Osteoblast (primary cell): ENCODE measurements at regions not wholly inside any gene's neighbourhood (a gene's known extent, or its start where the extent isn't known, plus 50 kb on each side); places are given as distances from the start of the nearest gene placed in this dataset.

Experiments used
- DNase-seq: peaks from one replicate; pipeline ENCODE4 v3.0.0; 2011; ENCODE audit warnings: low spot score, mixed read lengths; ENCODE audit not compliant: insufficient read length; ENCODE audit errors: missing footprints
- H2AFZ ChIP-seq: 2 replicates; pipeline ENCODE4 v1.6.0; 2011; ENCODE audit warnings: mild to moderate bottlenecking, low read length
- H3K27ac ChIP-seq: 2 replicates; pipeline ENCODE4 v1.5.1; 2011; ENCODE audit warnings: mild to moderate bottlenecking, low read depth, low read length, moderate library complexity
- H3K27me3 ChIP-seq: 2 replicates; pipeline ENCODE4 v1.6.0; 2012; ENCODE audit warnings: mild to moderate bottlenecking, control low read depth, inconsistent platforms, low read length, moderate library complexity; ENCODE audit not compliant: insufficient read depth
- H3K36me3 ChIP-seq: 2 replicates; pipeline ENCODE4 v1.5.1; 2011; ENCODE audit warnings: mild to moderate bottlenecking, low read length, control low read depth, moderate library complexity; ENCODE audit not compliant: insufficient read depth
- H3K4me1 ChIP-seq: 2 replicates; pipeline ENCODE4 v1.5.1; 2011; ENCODE audit warnings: mild to moderate bottlenecking, low read length, control low read depth, moderate library complexity; ENCODE audit not compliant: insufficient read depth
- H3K4me2 ChIP-seq: 2 replicates; pipeline ENCODE4 v1.6.0; 2011; ENCODE audit warnings: mild to moderate bottlenecking, low read length; ENCODE audit not compliant: insufficient read depth
- H3K4me3 ChIP-seq: fragments of 200-600 bp; sonication (generic); 3 replicates; pipeline ENCODE4 v1.5.1; 2012; ENCODE audit warnings: mild to moderate bottlenecking, low read length, inconsistent platforms; ENCODE audit not compliant: insufficient read depth
- H3K79me2 ChIP-seq: 2 replicates; pipeline ENCODE4 v1.6.0; 2012; ENCODE audit warnings: mild to moderate bottlenecking, low read length, control low read depth, inconsistent platforms; ENCODE audit not compliant: insufficient read depth
- H3K9me3 ChIP-seq: 2 replicates; pipeline ENCODE4 v1.5.1; 2011; ENCODE audit warnings: low read depth, low read length, control low read depth
- H4K20me1 ChIP-seq: 2 replicates; pipeline ENCODE4 v1.6.0; 2012; ENCODE audit warnings: mild to moderate bottlenecking, low read length, control low read depth; ENCODE audit not compliant: insufficient read depth
- CTCF ChIP-seq: IDR thresholded peaks from 2 replicates; pipeline ENCODE4 v1.5.1; 2011; ENCODE audit warnings: mild to moderate bottlenecking, low read depth, low read length, moderate library complexity; ENCODE audit errors: extremely low read depth

GRCh38 chr5:87116825-87117512, 150.7 kb upstream of the RASA1 start:
- Histone ChIP-seq H2AFZ (peak overlapping the region; percentile 61), H3K36me3 (no peaks in the 10 kb centered on the region), H4K20me1 (no peaks in the 10 kb centered on the region), H3K27me3 (no peaks in the 10 kb centered on the region), H3K27ac (peak overlapping the region; percentile 26), H3K79me2 (no peaks in the 10 kb centered on the region), H3K4me2 (no peak overlapping the region), H3K9me3 (no peaks in the 10 kb centered on the region), H3K4me3 (no peak overlapping the region), H3K4me1 (peaks cover 49% of the 10 kb centered on the region)
- no peak for TF ChIP-seq CTCF
- DNase-seq: no peak

- H3K4me1 ChIP-seq: peaks cover 53% of the 10 kb centered on the region
- no peak overlapping the region for H2AFZ ChIP-seq
- H4K20me1 ChIP-seq: no peaks in the 10 kb centered on the region
- no peaks in the 10 kb centered on the region for H3K36me3 ChIP-seq
- no peak for TF ChIP-seq CTCF
- H3K4me3 ChIP-seq: no peak overlapping the region
- no peaks in the 10 kb centered on the region for H3K79me2 ChIP-seq
- H3K9me3 ChIP-seq: no peaks in the 10 kb centered on the region
- H3K27ac ChIP-seq: peak overlapping the region; percentile 89
- H3K27me3 ChIP-seq: no peaks in the 10 kb centered on the region
- no peak for DNase-seq
- no peak overlapping the region for H3K4me2 ChIP-seq
Observed at GRCh38 chr5:87119588-87119987, 148.1 kb upstream of the RASA1 start.

GRCh38 chr5:87120518-87121303, 147.0 kb upstream of the RASA1 start:
- Histone ChIP-seq H2AFZ (no peak overlapping the region), H3K79me2 (no peaks in the 10 kb centered on the region), H3K4me3 (peak overlapping the region; percentile 29), H3K9me3 (no peaks in the 10 kb centered on the region), H3K4me1 (peaks cover 52% of the 10 kb centered on the region), H3K27ac (peak overlapping the region; percentile 89), H3K27me3 (no peaks in the 10 kb centered on the region), H3K4me2 (peak overlapping the region; percentile 69), H4K20me1 (no peaks in the 10 kb centered on the region), H3K36me3 (no peaks in the 10 kb centered on the region)
- no peak for TF ChIP-seq CTCF
- peak; percentile 73 for DNase-seq
